A549 (cell line): ENCODE measurements at regions not wholly inside any gene's neighbourhood (a gene's known extent, or its start where the extent isn't known, plus 50 kb on each side); places are given as distances from the start of the nearest gene placed in this dataset.

ENCODE experiments used
- ATAC-seq, 2 experiments: fragments of 200-7000 bp in 1 of 2; fragments of >200 bp in 1 of 2; cut with Nextera tagmentation in 1 of 2; cut with Tn5 transposase in 1 of 2; 3 replicates each; pipeline versions ENCODE4 v1.8.0 to v1.9.1; 2018 to 2020; ENCODE audit warnings: mild to moderate bottlenecking in 1 of 2, moderate library complexity in 1 of 2
- CTCF ChIA-PET: fragments of 300-600 bp; sonication (Branson Sonifier 250); formaldehyde crosslinking; extraction: SDS; loops from one replicate; lab custom pipeline; 2021; ENCODE audit warnings: antibody characterized with exemption, inconsistent platforms; lab: Yijun Ruan, JAX
- POLR2A ChIA-PET: fragments of 350-600 bp; formaldehyde crosslinking; extraction: SDS; loops from one replicate; lab custom pipeline; 2021; ENCODE audit warnings: antibody characterized with exemption, inconsistent platforms; lab: Yijun Ruan, JAX
- DNase-seq, 2 experiments: peaks; one replicate each; pipeline versions ENCODE4 v3.0.0 to v3.0.0-alpha.2; 2011 to 2016; ENCODE audit warnings: low read depth in 1 of 2, low spot score in 1 of 2
- FAIRE-seq: peaks from 2 replicates; lab custom pipeline; 2011; peaks lifted over from hg19 to GRCh38; lab: Jason Lieb, UNC
- H3K27ac ChIP-seq, 2 experiments: fragments of >200 bp; sonication (Bioruptor Twin); formaldehyde crosslinking; 3 replicates each; pipeline ENCODE4 v1.5.1; 2016 to 2017
- H3K4me1 ChIP-seq: fragments of >200 bp; sonication (Bioruptor Twin); formaldehyde crosslinking; 3 replicates; pipeline ENCODE4 v1.6.1; 2016
- H3K4me2 ChIP-seq: fragments of >200 bp; sonication (Bioruptor Twin); formaldehyde crosslinking; 3 replicates; pipeline ENCODE4 v1.6.1; 2016
- H3K4me3 ChIP-seq: fragments of >200 bp; sonication (Bioruptor Twin); formaldehyde crosslinking; 3 replicates; pipeline ENCODE4 v1.5.1; 2016
- H3K9me3 ChIP-seq: fragments of >200 bp; sonication (Bioruptor Twin); formaldehyde crosslinking; 3 replicates; pipeline ENCODE4 v1.6.1; 2016
- BHLHE40 ChIP-seq: IDR thresholded peaks from 2 replicates; pipeline ENCODE4 v1.6.1; 2012; ENCODE audit warnings: low read depth, low read length, inconsistent platforms
- E2F6 ChIP-seq: IDR thresholded peaks from 2 replicates; pipeline ENCODE4 v1.6.1; 2012; ENCODE audit warnings: low read depth, borderline replicate concordance
- ELK1 ChIP-seq: fragments of 150-350 bp; IDR thresholded peaks from 2 replicates; pipeline ENCODE4 v1.6.1; 2014; ENCODE audit warnings: low read depth, mild to moderate bottlenecking, low read length
- FOSL2 ChIP-seq, 2 experiments: fragments of 450-650 bp in 1 of 2; fragments of >200 bp in 1 of 2; sonication (Bioruptor Twin) in 1 of 2; formaldehyde crosslinking; IDR thresholded peaks; 2 replicates each; pipeline versions ENCODE4 v1.5.0 to v1.6.1; 2016 to 2020; ENCODE audit warnings: mild to moderate bottlenecking in 1 of 2, moderate library complexity in 1 of 2
- GATA3 ChIP-seq: IDR thresholded peaks from 2 replicates; pipeline ENCODE4 v1.6.1; 2012; ENCODE audit warnings: borderline replicate concordance
- HES2 ChIP-seq: fragments of >200 bp; sonication (Bioruptor Twin); formaldehyde crosslinking; IDR thresholded peaks from 2 replicates; pipeline ENCODE4 v1.6.1; 2016
- HEYL ChIP-seq: fragments of 250-450 bp; sonication (Bioruptor Pico); IDR thresholded peaks from 2 replicates; pipeline ENCODE4 v1.8.0; 2021; ENCODE audit warnings: mild to moderate bottlenecking, moderate library complexity
- PHF8 ChIP-seq: fragments of 200-600 bp; sonication (generic); IDR thresholded peaks from 2 replicates; pipeline ENCODE4 v1.6.1; 2016; ENCODE audit warnings: low read depth, mild to moderate bottlenecking, antibody characterized with exemption, moderate library complexity, borderline replicate concordance
- POLR2A ChIP-seq: IDR thresholded peaks from 2 replicates; pipeline ENCODE4 v1.6.1; 2012; ENCODE audit warnings: mild to moderate bottlenecking, low read length
- POLR2AphosphoS2 ChIP-seq: conservative IDR thresholded peaks from 2 replicates; pipeline ENCODE4 v1.6.1; 2012; ENCODE audit warnings: low read length, improper control_type of control experiment, inconsistent platforms
- RAD21 ChIP-seq, 2 experiments: fragments of >200 bp in 1 of 2; sonication (Bioruptor Twin) in 1 of 2; formaldehyde crosslinking in 1 of 2; IDR thresholded peaks in 1 of 2; conservative IDR thresholded peaks in 1 of 2; 2 replicates in 1 of 2; 3 replicates in 1 of 2; pipeline ENCODE4 v1.6.1; 2012 to 2018; ENCODE audit warnings: inconsistent platforms in 1 of 2
- RARB ChIP-seq: fragments of 250-450 bp; sonication (Bioruptor Pico); IDR thresholded peaks from 2 replicates; pipeline ENCODE4 v1.8.0; 2021; ENCODE audit warnings: mild to moderate bottlenecking, moderate library complexity
- RCOR1 ChIP-seq: fragments of 150-350 bp; IDR thresholded peaks from 2 replicates; pipeline ENCODE4 v1.6.1; 2014; ENCODE audit warnings: antibody characterized with exemption, low read length, low read depth
- REST ChIP-seq: fragments of 200-600 bp; sonication (generic); IDR thresholded peaks from 2 replicates; pipeline ENCODE4 v1.6.1; 2016; ENCODE audit warnings: antibody characterized with exemption, mild to moderate bottlenecking, moderate library complexity
- TFCP2L1 ChIP-seq: fragments of 250-450 bp; sonication (Bioruptor Pico); IDR thresholded peaks from 2 replicates; pipeline ENCODE4 v1.5.0; 2021; ENCODE audit warnings: mild to moderate bottlenecking
- USF2 ChIP-seq: fragments of 450-650 bp; IDR thresholded peaks from 2 replicates; pipeline ENCODE4 v1.6.1; 2014; ENCODE audit warnings: antibody characterized with exemption
- ZC3H11A ChIP-seq: fragments of 450-650 bp; IDR thresholded peaks from 2 replicates; pipeline ENCODE4 v1.6.1; 2014; ENCODE audit warnings: antibody characterized with exemption, mild to moderate bottlenecking
- ZFP36 ChIP-seq: fragments of 450-650 bp; IDR thresholded peaks from 2 replicates; pipeline ENCODE4 v1.6.1; 2014; ENCODE audit warnings: borderline replicate concordance; ENCODE audit not compliant: partially characterized antibody
- ZSCAN20 ChIP-seq: fragments of 250-450 bp; sonication (Bioruptor Pico); IDR thresholded peaks from 2 replicates; pipeline ENCODE4 v1.8.0; 2022; ENCODE audit warnings: mild to moderate bottlenecking, moderate library complexity
- WGBS: methylation state at CpG from one replicate; pipeline ENCODE4 v1.1.6; 2017; ENCODE audit errors: missing lambda C conversion rate; 5-methylcytosine and 5-hydroxymethylcytosine counted together

GRCh38 chr4:84058201-84058600 lies 440.9 kb downstream of the NKX6-1 start:
- ATAC-seq (no peak), FAIRE-seq (no peak), DNase-seq (no peak)
- TF ChIP-seq RARB (CRISPR knock-in tag) (no peak), E2F6 (no peak), POLR2A (no peak), ELK1 (no peak), ZC3H11A (no peak), PHF8 (no peak), BHLHE40 (no peak)
- ChIA-PET CTCF (no interaction called here), POLR2A (no interaction called here)
- H3K4me2 ChIP-seq = no peak overlapping the region
- no peak overlapping the region for H3K27ac ChIP-seq
- WGBS = 71% methylated on average over 5 of the region's 5 CpGs
- no peaks in the 10 kb centered on the region for H3K9me3 ChIP-seq
- no peak overlapping the region for H3K4me3 ChIP-seq
- H3K4me1 ChIP-seq = no peaks in the 10 kb centered on the region

- ATAC-seq = no peak
- no peak for FAIRE-seq
Measured at GRCh38 chr4:84051639-84052038, 447.5 kb downstream of the NKX6-1 start.

More at GRCh38 chr4:84051639-84052038, 447.5 kb downstream of the NKX6-1 start:
- Histone ChIP-seq H3K9me3 (no peaks in the 10 kb centered on the region), H3K4me1 (0 out of 3 replicates have a peak, but pooled peaks cover 3% of the 10 kb centered on the region), H3K27ac (no peak overlapping the region), H3K4me3 (no peak overlapping the region), H3K4me2 (no peak overlapping the region)
- ChIA-PET CTCF (interaction anchor here (0.6 kb wide), 1 partner anchor 66 kb away, joined by 3 read pairs; no protein-coding TSS in a partner anchor), POLR2A (no interaction called here)
- no peak for TF ChIP-seq RCOR1
- no peak for TF ChIP-seq GATA3
- TF ChIP-seq HES2 = no peak
- TF ChIP-seq ZFP36 = no peak
- TF ChIP-seq USF2 = no peak
- no peak for TF ChIP-seq ELK1
- no peak for TF ChIP-seq FOSL2 (IDR thresholded peaks at IDR 0.05)
- no peak for TF ChIP-seq FOSL2 (CRISPR knock-in tag; IDR thresholded peaks at IDR 0.05)
- no peak for TF ChIP-seq HEYL (CRISPR knock-in tag)
- TF ChIP-seq POLR2A = no peak
- no peak for TF ChIP-seq POLR2AphosphoS2
- TF ChIP-seq RAD21 (conservative IDR thresholded peaks at IDR 0.05 in 1 of 2, IDR thresholded peaks at IDR 0.05 in 1 of 2) = no peak
- no peak for TF ChIP-seq TFCP2L1 (CRISPR knock-in tag)
- TF ChIP-seq ZSCAN20 = no peak
- TF ChIP-seq REST = no peak
- TF ChIP-seq BHLHE40 = no peak
- no peak for DNase-seq
- 61% methylated on average over 4 of the region's 4 CpGs for WGBS
